ENCODE measurements at regions not wholly inside any gene's neighbourhood (a gene's known extent, or its start where the extent isn't known, plus 50 kb on each side); places are given as distances from the start of the nearest gene placed in this dataset.

- intact Hi-C loops (cut with micrococcal nuclease): no loop called here
- Mint-ChIP-seq H3K27me3 (ENCODE audit: low read depth in 2 of 2) (no peaks in the 10 kb centered on the region), H3K27ac (no peak overlapping the region), H3K36me3 (no peaks in the 10 kb centered on the region), H3K4me3 (no peak overlapping the region), H3K4me1 (no peaks in the 10 kb centered on the region), H3K9me3 (peaks cover 8 to 13% of the 10 kb centered on the region in 2 donors)
- 87% methylated on average over 6 of the region's 7 CpGs for WGBS (ENCODE audit: insufficient coverage)
- no peak for ATAC-seq
- TF ChIP-seq, protein P1, sequence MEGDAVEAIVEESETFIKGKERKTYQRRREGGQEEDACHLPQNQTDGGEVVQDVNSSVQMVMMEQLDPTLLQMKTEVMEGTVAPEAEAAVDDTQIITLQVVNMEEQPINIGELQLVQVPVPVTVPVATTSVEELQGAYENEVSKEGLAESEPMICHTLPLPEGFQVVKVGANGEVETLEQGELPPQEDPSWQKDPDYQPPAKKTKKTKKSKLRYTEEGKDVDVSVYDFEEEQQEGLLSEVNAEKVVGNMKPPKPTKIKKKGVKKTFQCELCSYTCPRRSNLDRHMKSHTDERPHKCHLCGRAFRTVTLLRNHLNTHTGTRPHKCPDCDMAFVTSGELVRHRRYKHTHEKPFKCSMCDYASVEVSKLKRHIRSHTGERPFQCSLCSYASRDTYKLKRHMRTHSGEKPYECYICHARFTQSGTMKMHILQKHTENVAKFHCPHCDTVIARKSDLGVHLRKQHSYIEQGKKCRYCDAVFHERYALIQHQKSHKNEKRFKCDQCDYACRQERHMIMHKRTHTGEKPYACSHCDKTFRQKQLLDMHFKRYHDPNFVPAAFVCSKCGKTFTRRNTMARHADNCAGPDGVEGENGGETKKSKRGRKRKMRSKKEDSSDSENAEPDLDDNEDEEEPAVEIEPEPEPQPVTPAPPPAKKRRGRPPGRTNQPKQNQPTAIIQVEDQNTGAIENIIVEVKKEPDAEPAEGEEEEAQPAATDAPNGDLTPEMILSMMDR (IDR thresholded peaks at IDR 0.05): no peak
- no peak overlapping the region for H3K27ac ChIP-seq (ENCODE audit: low read length)
- peaks cover 3% of the 10 kb centered on the region for H3K9me3 ChIP-seq (ENCODE audit: control insufficient read depth, insufficient read depth, low read length)
- no peak overlapping the region for H3K4me3 ChIP-seq (ENCODE audit: low read length)
- no peaks in the 10 kb centered on the region for H3K27me3 ChIP-seq (ENCODE audit: control insufficient read depth, insufficient read depth, low read length)
- H3K4me1 ChIP-seq (ENCODE audit: control insufficient read depth, insufficient read depth, low read length): no peaks in the 10 kb centered on the region
- H3K36me3 ChIP-seq (ENCODE audit: control insufficient read depth, insufficient read depth, low read length): no peaks in the 10 kb centered on the region
- DNase-seq: no peak
Measured at GRCh38 chr3:104126864-104127553, 1239.7 kb upstream of the ALCAM start.

DNA sequence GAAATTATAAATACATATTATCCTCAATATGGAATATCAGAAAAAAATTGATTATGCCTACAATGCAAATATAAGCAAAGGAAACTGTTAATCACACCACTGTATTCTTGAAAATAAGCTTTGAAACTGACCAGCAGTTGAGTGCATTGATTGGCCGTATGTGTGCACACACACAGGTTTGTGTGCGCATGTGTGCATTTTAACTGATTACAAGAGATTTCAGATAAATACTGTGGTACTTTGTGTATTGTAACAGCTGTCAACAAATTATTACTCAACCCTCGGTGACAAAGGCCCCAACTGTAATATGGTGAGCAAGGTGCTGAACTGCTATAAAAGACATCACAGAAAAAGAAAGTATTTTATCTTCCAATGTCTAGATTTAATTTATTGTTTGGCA is 1238.9 kb upstream of the ALCAM start:
- TF ChIP-seq, protein P1 (IDR thresholded peaks at IDR 0.05): no peak
- intact Hi-C loops (cut with micrococcal nuclease): no loop called here
- H3K27ac Mint-ChIP-seq: no peak overlapping the region
- H3K27me3 Mint-ChIP-seq (ENCODE audit: low read depth in 2 of 2): no peaks in the 10 kb centered on the region
- H3K4me3 Mint-ChIP-seq: no peak overlapping the region
- 82% methylated on average over 2 of the region's 3 CpGs for WGBS (ENCODE audit: insufficient coverage)
- no peak overlapping the region for H3K27ac ChIP-seq (ENCODE audit: low read length)
- H3K4me3 ChIP-seq (ENCODE audit: low read length): no peak overlapping the region
- ATAC-seq: no peak
- H3K4me1 ChIP-seq (ENCODE audit: control insufficient read depth, insufficient read depth, low read length): no peaks in the 10 kb centered on the region
- H3K27me3 ChIP-seq (ENCODE audit: control insufficient read depth, insufficient read depth, low read length): no peaks in the 10 kb centered on the region
- peaks cover 8 to 13% of the 10 kb centered on the region in 2 donors for H3K9me3 Mint-ChIP-seq
- H3K9me3 ChIP-seq (ENCODE audit: control insufficient read depth, insufficient read depth, low read length): peaks cover 3% of the 10 kb centered on the region
- no peaks in the 10 kb centered on the region for H3K36me3 ChIP-seq (ENCODE audit: control insufficient read depth, insufficient read depth, low read length)
- DNase-seq: no peak
- H3K36me3 Mint-ChIP-seq: no peaks in the 10 kb centered on the region
- H3K4me1 Mint-ChIP-seq: no peaks in the 10 kb centered on the region

GRCh38 chr3:104132566-104133403 is 1233.9 kb upstream of the ALCAM start:
- Histone ChIP-seq H3K4me1 (ENCODE audit: control insufficient read depth, insufficient read depth, low read length) (no peaks in the 10 kb centered on the region), H3K9me3 (ENCODE audit: control insufficient read depth, insufficient read depth, low read length) (peaks cover 2% of the 10 kb centered on the region), H3K36me3 (ENCODE audit: control insufficient read depth, insufficient read depth, low read length) (no peaks in the 10 kb centered on the region), H3K4me3 (ENCODE audit: low read length) (no peak overlapping the region), H3K27me3 (ENCODE audit: control insufficient read depth, insufficient read depth, low read length) (no peaks in the 10 kb centered on the region), H3K27ac (ENCODE audit: low read length) (no peak overlapping the region)
- no peaks in the 10 kb centered on the region for H3K27me3 Mint-ChIP-seq (ENCODE audit: low read depth in 2 of 2)
- H3K4me1 Mint-ChIP-seq: no peaks in the 10 kb centered on the region
- no peak overlapping the region for H3K27ac Mint-ChIP-seq
- ATAC-seq: no peak
- TF ChIP-seq, protein P1 (IDR thresholded peaks at IDR 0.05): no peak
- intact Hi-C loops (cut with micrococcal nuclease): no loop called here
- no peak overlapping the region for H3K4me3 Mint-ChIP-seq
- H3K9me3 Mint-ChIP-seq: peaks cover 14 to 15% of the 10 kb centered on the region in 2 donors
- WGBS (ENCODE audit: insufficient coverage): 75% methylated on average over 2 of the region's 2 CpGs
- H3K36me3 Mint-ChIP-seq: no peaks in the 10 kb centered on the region
- no peak for DNase-seq
